ENCODE measurements at regions not wholly inside any gene's neighbourhood (a gene's known extent, or its start where the extent isn't known, plus 50 kb on each side); places are given as distances from the start of the nearest gene placed in this dataset.

DNA sequence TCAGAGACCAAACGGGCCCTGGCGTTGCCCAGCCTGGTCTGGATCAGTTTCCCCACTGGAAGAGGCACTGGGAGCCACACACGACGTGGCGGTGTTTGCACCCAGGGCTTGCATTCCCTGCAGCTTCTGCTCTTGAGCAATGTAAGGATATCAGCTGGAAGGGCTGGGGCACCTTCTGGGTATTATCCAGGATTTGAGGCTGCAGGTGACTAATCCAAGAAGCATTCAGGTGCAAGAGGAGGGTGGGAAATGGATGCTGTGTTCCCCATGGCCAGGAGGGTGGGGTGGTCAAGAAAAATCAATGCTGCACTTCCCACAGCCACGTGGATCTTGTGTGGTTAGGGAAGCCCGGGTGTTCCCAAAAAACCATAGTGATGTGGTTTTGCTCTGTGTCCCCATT lies 430.9 kb downstream of the IRX2 start:
- FAIRE-seq (no peak), DNase-seq (ENCODE audit: extremely low spot score, insufficient read length, low read depth) (no peak)

DNA sequence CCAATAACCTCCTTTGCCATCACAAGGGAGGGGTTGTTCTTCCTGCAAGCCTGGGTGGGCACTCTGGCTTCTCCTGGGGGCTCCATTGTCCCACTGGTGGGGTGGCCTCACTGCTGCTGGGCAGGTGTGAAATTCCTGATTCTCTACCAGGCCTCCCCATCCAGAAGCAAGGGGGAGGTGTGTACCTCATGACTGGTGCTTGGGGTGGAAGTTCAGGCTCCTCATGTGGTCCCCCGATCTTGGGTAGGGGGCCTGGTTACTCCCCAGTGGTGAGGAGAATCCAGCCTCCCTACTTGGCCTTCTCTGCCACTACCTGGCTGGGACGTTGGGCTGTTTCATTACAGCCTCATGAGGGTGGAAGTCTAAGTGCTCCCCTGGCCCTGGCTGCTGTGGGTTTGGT lies 433.9 kb downstream of the IRX2 start:
- no peak for DNase-seq (ENCODE audit: extremely low spot score, insufficient read length, low read depth)
- FAIRE-seq = no peak

DNA sequence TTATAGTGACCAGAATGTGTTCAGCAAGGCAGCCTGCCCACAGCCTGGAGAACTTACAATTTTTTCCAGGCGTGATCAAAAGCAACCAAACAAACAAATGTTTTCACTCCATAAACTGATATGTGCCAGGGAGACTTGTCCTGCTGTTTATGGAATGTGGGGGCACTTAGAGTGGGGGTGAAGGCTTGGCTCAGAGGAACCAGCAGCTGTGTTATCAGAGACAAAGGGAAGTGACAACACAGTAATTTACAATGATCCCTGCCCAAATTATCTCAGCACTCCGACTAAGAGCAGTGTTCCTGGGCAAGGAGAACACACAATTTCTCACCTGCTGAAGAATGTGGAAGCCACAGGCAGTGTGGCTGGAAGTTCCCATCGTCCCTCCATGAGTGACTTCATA lies 429.1 kb upstream of the IRX4 start:
- no peak for DNase-seq (ENCODE audit: extremely low spot score, insufficient read length, low read depth)
- no peak for FAIRE-seq

DNA sequence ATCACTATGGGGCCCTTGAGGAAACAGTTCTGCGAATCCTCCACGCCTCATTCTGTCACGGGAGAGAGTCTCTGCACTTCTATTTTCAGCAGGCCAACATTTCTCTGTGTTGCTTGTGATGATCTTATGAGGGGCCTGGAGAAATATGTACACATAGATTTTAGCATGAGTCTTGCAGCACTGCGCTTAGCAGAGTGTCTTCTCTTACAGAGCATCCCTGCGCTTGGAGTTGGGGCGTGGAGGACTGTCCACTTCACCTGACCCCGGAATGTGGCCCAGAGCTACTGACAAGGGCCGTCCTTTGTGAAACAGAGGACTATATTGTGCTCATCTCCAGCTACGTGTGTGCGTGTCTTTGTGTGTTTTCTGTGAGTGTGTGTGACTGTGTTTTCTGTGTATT lies 428.2 kb upstream of the IRX4 start:
- no peak for FAIRE-seq

DNA sequence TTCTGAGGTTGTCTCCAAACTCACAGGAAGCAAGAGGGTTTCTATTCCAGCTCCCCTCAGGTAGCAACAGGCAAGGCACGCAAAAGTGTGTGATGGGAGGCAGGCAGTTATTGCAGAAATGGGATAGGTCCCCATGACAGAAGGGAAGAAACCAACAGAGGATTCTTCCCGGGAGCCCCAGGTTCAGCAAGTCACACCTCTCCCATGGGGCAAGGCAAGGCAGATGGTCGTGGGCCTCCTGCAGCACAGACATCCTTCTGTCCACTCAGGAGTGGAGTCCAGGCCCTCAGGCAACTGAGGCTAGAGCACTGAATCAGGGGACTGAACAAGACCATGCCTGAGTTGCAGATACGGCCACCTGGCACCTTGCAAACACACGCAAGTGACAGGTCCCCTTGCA lies 424.9 kb upstream of the IRX4 start:
- no peak for FAIRE-seq

More for the DNA sequence above, 428.2 kb upstream of the IRX4 start:
- DNase-seq (ENCODE audit: extremely low spot score, insufficient read length, low read depth) = no peak

DNA sequence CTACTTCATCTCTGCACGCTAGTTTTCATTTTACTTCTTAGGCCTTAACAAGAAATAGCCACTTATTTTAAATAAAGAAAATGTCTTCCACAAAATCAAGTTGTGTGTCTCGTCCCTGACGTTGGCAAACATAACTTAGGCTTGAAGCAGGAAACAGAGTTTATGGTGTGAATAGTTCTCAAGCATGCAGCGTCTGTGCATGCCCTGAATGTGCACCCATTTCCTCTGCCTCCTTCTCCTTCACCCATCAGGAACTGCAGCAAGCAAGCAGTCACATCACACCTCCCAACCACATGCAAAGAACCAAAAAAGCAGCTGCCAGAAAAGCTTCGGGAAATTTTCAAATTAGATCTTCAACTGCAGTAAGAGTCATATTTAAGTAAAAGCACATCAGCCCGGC lies 424.0 kb upstream of the IRX4 start:
- FAIRE-seq = no peak
- DNase-seq (ENCODE audit: extremely low spot score, insufficient read length, low read depth) = no peak

More for the DNA sequence above, 424.9 kb upstream of the IRX4 start:
- no peak for DNase-seq (ENCODE audit: extremely low spot score, insufficient read length, low read depth)

DNA sequence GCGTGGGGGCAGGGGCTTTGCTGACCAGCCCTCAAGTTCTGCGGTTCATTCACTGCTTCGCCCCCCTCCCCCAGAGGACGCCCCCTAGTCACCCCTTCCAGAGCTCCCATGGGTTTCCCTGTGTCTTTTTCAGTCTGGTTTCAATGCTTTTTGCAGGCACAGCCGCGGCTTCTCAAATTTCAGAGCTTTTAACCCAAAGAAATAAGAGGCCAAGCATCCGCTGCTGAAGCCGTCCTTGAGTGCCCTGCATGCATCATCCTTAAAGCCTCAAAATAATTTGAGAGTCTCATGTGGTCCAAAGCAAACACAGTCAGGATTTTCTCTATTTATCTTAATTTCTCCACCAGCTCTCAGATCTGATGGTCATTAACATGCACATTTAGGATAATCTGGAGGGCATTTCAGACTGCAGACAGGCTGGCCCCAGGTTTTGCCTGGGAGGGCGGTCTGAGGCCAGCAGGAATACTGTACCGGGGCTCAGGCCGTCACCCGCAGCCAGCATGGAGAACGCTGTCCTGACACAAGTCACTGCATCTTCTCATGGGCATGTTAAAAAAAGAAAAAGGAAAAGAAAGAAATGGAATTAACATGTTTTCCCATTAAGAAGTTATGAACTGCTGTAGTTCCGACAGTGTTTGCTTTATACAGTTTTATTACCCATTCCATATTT lies 420.8 kb upstream of the IRX4 start:
- FAIRE-seq = no peak

DNA sequence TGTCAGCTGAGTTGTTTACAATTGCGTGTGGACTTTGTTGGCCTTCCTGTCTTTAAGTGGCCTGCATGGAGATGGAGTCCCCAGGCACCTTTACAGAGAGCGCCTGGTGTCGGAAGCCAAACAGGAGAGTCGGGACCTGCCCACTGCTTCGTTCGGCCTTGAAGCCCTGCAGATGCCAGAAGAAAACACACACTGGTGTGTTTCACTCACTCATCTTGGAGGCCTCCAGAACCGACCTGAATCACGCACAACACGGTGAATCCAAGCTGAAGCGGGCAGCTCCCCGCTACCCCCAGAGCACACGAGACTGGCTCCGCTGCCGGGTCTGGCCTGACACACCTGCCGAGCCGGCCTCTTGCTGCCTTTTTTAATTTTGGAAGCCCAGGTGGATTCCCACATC lies 419.4 kb upstream of the IRX4 start:
- DNase-seq (ENCODE audit: extremely low spot score, insufficient read length, low read depth) (no peak), FAIRE-seq (no peak)

More for the DNA sequence above, 420.8 kb upstream of the IRX4 start:
- DNase-seq (ENCODE audit: extremely low spot score, insufficient read length, low read depth) = no peak

DNA sequence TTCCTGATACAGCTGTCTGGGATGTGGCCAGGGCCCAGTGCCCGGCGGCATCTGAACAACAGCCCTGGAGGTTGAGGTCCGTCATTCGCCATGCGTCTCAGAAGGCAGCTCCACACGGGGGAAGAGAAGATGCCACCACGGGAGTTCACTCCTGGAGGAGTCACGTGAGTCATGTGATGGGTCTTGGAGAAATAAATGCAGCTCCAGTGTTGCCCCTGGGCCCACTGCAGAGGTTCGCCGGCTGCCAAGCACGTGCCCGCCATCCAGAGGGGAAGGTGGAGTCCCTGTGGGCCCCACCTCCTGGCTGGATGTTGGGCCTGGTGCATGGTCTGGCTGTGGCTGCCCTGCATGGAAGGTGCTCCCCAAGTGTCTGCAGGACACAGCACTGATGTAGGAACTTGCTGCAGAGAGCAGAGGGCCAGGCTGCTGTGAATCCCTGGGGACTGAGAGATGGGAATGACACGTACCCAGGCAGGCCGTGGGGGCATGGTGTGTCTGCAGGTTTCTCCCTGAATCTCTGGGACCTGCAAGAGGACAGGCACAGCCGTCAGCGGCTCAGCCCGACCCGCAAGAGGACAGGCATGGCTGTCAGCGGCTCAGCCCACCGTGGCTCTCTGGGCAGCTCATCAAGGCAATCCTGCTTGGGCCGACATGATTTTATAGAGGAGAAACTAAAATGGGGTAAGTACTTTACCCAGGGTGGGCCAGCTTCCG lies 418.3 kb upstream of the IRX4 start:
- FAIRE-seq = no peak
- DNase-seq (ENCODE audit: extremely low spot score, insufficient read length, low read depth) = no peak

DNA sequence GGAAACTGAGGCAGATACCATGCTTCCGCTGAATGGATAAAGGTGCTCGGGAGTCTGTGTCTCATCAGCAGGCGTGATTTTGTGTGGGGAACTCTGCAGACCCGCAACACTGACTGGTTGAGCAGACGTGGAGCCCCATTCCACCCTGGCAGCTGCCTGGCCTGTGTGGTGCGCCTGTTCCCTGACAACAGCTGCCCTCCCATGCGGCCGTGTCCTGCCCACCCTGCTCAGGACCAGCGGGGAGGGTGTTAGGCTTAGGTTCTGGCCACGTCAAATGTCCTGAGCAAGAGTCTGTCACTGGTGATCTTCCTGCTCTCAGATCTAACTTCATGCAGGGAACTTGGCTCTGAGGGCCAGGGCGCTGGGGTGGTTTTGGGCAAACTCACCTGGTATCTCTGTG lies 417.7 kb upstream of the IRX4 start:
- FAIRE-seq (no peak), DNase-seq (ENCODE audit: extremely low spot score, insufficient read length, low read depth) (no peak)

DNA sequence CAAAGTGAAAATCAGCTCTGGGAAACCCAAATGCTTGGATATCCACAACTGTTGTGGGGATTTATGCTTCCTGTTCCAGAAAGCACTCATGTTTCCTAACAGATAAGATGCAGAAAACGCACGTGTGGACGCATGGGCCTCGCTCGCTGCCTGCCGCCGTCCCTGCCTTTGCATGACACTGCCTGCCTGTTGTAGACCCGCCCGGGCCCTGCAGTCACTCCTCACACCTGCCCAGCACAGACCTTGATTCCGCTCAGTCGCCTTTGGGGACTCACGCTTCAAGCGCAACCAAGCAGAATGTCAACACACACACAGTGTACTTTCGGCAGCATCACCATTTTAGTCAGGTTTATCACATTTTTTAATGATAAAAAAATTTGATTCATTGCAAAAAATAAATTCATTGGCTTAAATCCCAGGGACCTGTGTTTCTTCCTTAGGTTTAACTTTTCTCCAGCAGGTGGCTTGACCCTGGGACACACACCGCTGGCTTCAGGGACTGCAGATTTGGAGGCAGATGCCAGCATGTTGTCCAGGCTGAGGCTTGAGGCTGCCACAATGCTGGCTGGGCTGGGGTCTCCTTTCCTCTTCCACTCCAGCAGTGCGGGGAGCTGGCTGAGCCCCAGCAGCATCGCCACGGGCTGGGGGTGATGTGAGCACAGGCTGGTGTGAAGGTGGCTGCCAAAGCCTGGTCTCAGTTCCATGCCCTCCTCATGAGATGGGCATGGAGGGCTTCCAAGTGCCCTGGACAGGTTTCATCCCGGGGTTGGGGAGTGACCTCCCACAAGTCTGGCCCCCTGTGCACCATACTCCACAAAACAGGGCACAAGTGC lies 416.9 kb upstream of the IRX4 start:
- DNase-seq (ENCODE audit: extremely low spot score, insufficient read length, low read depth) = no peak
- FAIRE-seq = no peak

DNA sequence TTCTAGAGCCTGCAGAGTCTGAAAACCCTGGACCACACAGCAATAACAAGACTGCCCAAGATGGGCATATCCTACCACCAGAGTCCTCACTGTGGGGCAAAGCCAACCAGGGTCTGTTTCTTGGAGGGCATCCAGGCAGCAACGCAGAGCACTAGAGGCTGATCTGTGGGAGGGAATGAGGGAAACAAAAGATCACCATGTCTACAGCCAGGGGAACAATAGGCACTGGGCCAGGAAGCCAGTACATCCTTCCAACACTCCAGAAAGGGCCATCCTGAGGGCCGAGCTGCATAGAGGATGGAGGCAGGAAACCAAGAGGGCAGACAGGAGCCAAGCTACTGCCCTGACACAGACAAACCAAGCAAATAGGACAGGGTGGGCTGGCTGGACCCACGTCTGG lies 416.1 kb upstream of the IRX4 start:
- FAIRE-seq = no peak

DNA sequence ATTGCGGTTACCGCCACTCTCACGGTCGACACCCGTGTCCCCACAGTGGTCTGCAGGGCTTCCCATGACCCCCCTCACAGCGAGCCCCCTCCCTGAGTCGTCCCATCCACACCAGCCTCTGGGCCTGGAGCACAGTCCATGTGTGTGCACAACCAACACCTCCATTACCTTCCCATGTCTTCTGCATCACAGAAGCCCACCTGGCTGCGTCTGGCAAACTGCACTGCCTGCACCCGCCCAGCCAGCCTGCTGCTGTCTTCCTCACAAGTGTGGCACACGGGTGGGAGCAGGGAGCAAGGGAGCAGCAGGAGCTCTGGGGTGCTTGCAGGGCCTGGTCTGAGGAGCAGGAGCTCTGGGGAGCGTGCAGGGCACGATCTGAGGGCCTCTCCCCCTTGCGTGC lies 415.3 kb upstream of the IRX4 start:
- FAIRE-seq = no peak
- DNase-seq (ENCODE audit: extremely low spot score, insufficient read length, low read depth) = no peak

More for the DNA sequence above, 416.1 kb upstream of the IRX4 start:
- no peak for DNase-seq (ENCODE audit: extremely low spot score, insufficient read length, low read depth)

DNA sequence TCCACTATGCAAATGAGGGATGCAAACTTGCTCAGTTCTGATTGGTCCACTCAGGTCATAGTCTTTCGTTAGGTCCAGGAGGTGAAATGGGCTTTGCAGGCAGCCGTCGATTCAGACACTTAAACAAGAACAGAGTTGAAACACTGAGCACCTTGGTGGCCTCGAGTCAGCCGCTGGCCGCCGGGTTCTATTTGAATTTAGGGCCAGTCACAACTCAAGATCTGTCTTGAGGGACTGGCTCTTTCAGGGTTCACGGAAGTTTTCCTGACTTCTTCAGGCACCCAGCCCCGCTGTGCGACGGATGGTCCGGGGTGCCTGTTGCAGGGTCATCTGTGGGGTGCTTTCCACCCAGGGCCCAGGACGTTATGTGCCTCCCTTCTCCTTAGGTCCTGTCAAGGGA lies 412.8 kb upstream of the IRX4 start:
- DNase-seq (ENCODE audit: extremely low spot score, insufficient read length, low read depth) (no peak), FAIRE-seq (no peak)

DNA sequence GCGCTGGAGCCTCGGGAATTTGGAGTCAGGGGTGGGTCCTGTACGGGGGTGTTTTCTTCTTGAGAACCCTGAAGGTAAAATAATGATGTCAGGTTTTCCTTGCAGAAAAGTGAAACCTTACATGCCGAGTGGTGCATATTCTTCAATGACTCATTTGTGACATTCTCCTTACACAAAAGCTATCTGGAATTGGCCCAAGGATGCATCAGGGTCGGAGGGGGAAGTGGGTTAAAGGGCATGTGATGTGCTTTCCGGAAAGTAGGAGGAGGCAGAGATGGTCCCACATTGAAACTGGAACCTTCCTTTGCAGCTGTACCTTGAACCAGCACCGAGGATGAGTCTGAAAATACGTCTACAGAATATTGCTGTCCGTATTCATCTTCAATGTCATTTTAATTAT lies 411.2 kb upstream of the IRX4 start:
- DNase-seq (ENCODE audit: extremely low spot score, insufficient read length, low read depth) (no peak), FAIRE-seq (no peak)

DNA sequence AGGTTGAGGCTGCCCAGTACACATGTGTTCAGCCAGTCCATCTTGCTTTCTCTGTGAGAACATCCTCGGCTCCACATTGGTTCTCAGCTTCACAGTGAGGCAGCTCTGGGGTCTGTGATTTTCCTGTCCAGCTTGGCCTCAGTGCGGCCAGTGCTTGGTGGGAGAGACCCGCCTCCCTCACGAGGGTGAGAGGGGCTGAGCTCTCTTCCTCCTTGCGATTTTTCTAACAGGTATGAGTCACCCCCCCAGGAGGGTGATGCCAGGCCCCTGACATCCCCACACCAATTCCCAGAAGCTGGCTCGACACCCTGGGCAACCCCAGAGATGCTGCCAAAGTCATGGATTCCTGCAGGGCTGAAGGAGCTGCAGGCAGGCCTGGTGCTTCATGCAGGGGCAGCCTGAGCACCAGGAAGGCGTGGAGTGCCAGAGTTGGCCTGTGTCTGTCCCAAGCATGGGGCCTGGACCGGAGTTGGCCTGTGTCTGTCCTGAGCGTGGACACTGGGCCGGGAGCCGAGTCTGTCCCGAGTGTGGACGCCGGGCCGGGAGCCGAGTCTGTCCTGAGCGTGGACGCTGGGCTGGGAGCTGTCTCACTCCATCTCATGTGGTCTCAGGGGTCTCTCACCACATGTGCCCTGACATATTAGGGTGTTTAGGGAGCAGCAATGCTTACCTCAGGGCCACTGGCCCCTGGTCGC lies 408.6 kb upstream of the IRX4 start:
- FAIRE-seq = no peak
- no peak for DNase-seq (ENCODE audit: extremely low spot score, insufficient read length, low read depth)

DNA sequence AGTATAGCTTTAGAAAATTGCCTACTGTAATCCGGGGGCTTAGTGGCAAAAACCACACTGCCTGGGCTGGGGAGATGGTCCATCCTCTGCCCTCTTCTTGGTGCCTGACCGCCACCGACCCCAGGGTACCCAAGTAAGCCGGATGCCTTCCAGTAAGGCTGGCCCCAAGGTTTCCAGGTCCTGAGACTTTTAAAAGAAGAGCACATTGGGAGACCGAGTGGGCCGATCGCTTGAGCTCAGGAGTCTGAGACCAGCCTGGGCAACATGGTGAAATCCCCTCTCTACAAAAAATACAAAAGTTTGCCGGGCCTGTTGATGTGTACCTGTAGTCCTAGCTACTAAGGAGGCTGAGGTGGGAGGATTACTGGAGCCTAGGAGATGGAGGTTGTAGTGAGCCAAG lies 406.7 kb upstream of the IRX4 start:
- FAIRE-seq = no peak

DNA sequence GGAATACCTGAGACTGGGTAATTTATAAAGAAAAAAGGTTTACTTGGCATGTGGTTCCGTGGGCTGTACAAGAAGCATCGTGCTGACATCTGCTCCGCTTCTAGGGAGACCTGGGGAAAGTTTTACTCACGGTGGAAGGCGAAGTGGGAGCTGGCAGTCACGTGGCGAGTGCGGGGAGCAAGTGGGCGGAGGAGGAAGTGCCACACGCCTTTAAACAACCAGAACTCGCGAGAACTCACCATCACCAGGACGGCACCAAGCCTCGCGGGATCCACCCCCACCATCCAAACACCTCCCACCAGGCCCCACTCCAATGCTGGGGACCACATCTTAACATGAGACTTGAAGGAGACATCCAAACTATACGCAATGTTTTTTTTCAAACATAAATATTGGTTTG lies 406.2 kb upstream of the IRX4 start:
- DNase-seq (ENCODE audit: extremely low spot score, insufficient read length, low read depth) (no peak), FAIRE-seq (no peak)

More for the DNA sequence above, 406.7 kb upstream of the IRX4 start:
- DNase-seq (ENCODE audit: extremely low spot score, insufficient read length, low read depth) = no peak

DNA sequence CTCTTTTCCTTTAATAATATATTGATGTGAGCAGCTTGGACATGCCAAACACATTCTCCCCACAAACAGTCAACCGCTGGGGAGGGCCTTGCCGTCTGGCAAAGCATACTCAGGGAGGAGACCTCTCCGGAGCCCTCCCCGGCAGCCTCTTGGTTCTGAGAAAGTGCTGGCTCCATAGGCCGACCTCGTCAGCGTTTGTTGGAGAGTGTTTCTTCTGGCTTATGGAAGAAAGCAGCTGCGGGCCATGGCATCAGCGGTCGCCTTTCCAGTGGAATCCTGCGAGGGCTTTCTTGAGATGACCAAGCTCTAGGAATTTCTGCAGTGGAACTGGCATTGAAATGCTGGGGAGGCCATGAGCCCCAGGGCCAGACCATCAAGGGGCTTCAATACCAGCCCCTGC lies 405.7 kb upstream of the IRX4 start:
- FAIRE-seq (no peak), DNase-seq (ENCODE audit: extremely low spot score, insufficient read length, low read depth) (no peak)

DNA sequence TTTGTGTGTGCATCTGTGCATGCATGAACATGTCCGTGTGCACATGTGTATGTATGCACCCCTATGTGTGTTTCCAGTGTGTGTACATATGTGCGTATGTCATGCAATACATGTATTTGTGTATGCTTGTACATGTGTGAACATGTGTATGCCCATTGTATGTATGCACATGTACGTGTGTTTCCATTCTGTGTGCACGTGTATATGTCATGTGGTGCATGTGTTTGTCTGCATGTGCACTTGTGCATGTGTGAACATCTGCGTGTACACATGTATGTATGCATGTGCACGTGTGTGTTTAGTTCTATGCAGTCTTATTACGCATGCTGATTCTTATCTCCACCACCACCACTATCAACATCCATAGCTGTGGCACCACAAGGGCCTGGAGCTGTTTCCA lies 403.5 kb upstream of the IRX4 start:
- FAIRE-seq (no peak), DNase-seq (ENCODE audit: extremely low spot score, insufficient read length, low read depth) (no peak)

Data from GM18507 (cell line).